Endothelial cell of umbilical vein (primary cell): ENCODE measurements at regions not wholly inside any gene's neighbourhood (a gene's known extent, or its start where the extent isn't known, plus 50 kb on each side); places are given as distances from the start of the nearest gene placed in this dataset.

Experiments used
- CTCF ChIP-seq, 2 donors: IDR thresholded peaks; 1 replicate in 1 of 2; 2 replicates in 1 of 2; pipeline ENCODE4 v1.5.1; 2011; ENCODE audit warnings: low read length in 2 of 2, mild to moderate bottlenecking in 2 of 2, moderate library complexity in 2 of 2, control low read depth in 1 of 2, inconsistent platforms in 1 of 2, low read depth in 1 of 2; ENCODE audit not compliant: insufficient read depth in 1 of 2; ENCODE audit errors: extremely low read depth in 1 of 2
- POLR2AphosphoS5 ChIP-seq: IDR thresholded peaks from 2 replicates; pipeline ENCODE4 v1.6.1; 2012; ENCODE audit warnings: low read depth, mild to moderate bottlenecking, control low read depth, low read length, moderate library complexity; ENCODE audit not compliant: insufficient read depth

GRCh38 chr4:81623434-81623833 lies 151.7 kb upstream of the RASGEF1B start:
- TF ChIP-seq POLR2AphosphoS5 (no peak), CTCF (IDR thresholded peaks at IDR 0.05; ENCODE audit: extremely low read depth in 1 of 2, insufficient read depth in 1 of 2, low read depth in 1 of 2, low read length in 2 of 2) (no peak)
